GM18505 (cell line): ENCODE measurements at regions not wholly inside any gene's neighbourhood (a gene's known extent, or its start where the extent isn't known, plus 50 kb on each side); places are given as distances from the start of the nearest gene placed in this dataset.
"Not testable (repeated sequence)": the region's sequence is repeated elsewhere in the genome, so short reads cannot be mapped to it uniquely, and the experiment has no call there.

Experiments used
- ATAC-seq: cut with Tn5 transposase; IDR thresholded peaks from one replicate; pipeline ENCODE4 v1.9.1; 2021; ENCODE audit not compliant: unreplicated experiment
- POLR2A ChIP-seq: IDR thresholded peaks from 4 replicates; pipeline ENCODE4 v1.6.1; 2011; ENCODE audit warnings: borderline replicate concordance; ENCODE audit not compliant: insufficient read depth, insufficient read length; ENCODE audit errors: extremely low read depth

DNA sequence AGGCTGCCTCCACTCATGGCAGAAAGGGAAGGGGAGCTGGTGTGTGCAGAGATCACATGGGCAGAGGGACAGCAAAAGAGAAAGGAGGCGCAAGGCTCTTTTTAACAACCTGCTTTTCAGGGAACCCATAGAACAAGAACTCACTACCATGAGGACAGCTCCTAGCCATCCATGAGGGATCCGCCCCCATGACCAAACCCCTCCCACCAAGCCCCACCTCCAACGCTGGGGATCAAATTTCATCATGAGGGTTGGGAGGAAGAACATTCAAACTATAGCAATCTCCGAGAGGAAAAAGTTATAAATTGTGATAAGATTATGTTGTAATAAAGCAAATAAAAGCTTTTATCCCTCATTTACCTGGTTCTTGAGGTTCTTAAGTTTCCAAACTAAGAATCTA lies 84.7 kb upstream of the LMCD1 start:
- ATAC-seq = no peak
- TF ChIP-seq POLR2A = no peak

DNA sequence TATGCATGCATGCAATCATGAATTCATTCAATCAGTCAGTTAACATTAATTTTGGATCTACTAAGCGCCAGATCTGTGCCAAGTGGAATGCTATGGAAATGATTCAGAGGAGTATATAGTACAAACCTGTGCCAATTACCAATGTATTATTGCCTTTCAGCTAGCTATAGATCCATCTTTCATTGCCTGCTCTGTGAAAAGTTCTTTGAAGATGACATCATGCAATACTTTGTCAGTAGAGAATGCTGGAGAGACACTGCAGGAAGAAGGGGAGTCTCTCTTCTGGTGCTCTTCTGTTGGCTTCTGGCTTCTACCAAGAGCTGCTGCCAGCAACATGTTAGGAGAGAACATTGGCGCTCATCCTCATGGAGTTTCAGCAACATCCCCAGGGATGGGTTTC lies 81.0 kb upstream of the LMCD1 start:
- ATAC-seq = no peak
- TF ChIP-seq POLR2A = no peak

DNA sequence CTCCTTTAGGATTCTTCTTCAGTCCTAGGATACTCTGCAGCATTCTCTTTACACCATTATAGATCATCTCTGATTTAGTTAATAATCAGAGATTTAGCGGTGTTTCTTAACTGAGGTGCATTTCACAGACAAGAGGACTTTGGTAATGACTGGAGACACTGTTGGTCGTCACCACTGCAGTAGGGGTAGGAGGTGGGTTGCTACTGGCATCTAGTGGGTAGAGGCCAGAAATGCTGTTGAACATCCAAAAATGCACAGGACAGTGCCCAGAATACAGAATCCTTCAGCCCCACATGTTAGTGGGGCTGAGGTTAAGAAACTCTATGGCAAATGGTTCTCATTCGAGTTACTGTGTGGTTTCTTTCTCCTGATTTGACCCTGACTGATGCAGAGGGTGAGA lies 80.4 kb upstream of the LMCD1 start:
- TF ChIP-seq POLR2A = no peak
- no peak for ATAC-seq

DNA sequence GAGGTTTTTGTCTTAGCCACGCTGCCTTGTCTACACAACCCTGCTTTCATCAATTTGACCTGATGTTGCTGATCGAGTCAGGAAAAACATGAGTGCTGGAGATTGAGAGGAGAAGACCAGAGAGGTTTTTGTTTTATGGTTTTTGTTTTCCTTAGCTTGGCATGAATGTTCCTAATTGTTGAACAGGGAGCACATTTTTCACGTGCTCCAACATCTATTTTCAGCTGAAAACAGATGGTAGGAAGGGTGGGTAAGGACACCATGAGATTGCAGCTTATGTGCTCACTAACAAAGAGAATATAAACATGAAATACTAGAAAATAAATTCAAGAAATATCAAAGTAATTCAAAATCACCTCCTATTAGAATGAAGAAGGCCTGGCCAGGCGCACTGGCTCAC lies 79.9 kb upstream of the LMCD1 start:
- ATAC-seq = no peak
- no peak for TF ChIP-seq POLR2A

DNA sequence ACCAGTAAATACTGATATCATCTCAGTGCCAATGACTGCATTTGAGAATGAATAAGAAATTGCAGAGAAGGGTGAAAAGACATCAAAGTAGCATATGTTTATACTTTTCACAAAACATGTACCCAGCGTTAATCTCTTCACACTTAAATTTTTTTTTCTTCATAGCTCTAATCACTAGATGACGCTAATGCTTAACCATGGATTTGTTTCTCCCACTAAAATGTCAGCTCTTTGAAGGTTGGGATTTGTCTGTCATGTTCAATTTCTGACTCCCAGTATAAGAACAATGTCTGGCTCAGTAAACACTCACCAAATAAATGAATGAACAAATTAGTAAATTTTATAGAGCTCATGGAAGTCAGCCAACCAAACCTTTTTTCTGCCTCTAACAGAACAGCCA lies 78.3 kb upstream of the LMCD1 start:
- ATAC-seq = no peak
- no peak for TF ChIP-seq POLR2A

DNA sequence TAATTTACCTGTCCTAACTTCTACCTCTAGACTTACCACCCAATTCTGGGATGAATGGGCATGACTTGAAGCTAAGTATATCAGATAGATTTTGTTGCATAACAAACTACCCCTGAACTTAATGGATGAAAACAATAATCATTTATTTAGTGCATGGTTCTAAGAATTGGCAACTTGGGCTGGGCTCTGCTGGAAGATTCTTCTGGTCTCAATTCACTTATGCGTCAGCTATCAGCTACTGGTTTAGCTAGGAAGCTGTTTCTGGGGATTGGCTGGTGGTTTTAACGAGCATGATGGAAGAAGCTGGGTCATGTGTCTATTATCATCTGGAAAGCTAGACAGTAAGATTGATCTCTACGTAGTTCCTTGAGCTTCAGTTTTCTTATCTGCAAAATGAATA lies 77.3 kb upstream of the LMCD1 start:
- no peak for ATAC-seq
- TF ChIP-seq POLR2A = no peak

DNA sequence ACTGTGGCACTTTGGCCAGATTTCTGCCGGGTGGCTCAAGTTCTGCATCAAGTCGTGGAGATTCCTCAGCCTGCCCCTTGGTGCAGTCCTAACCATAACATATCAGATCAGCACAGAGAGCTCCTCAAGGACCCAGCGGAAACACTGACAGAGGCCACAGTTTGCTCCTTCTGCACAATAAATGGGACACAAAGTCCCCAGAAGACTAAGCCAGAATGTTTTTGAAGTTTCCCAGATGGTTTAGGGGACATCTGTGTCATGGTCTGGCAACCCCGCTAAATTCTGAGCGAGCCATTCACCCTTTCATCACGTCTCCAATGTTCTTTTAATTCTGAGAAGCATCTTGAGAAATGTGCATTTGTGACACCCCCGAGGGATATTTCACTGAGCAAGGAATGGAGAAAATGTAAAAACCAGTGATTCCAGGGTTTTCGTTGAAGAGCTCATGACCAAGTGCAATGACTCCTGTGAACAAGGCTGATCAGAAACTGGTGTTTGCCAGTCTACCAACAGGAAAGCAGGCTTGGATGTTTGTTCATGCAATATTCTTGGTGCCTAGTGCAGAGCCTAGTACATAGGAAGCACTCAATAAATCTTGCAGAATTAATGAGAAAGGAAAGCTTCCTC lies 64.8 kb upstream of the LMCD1 start:
- no peak for TF ChIP-seq POLR2A
- ATAC-seq = no peak

DNA sequence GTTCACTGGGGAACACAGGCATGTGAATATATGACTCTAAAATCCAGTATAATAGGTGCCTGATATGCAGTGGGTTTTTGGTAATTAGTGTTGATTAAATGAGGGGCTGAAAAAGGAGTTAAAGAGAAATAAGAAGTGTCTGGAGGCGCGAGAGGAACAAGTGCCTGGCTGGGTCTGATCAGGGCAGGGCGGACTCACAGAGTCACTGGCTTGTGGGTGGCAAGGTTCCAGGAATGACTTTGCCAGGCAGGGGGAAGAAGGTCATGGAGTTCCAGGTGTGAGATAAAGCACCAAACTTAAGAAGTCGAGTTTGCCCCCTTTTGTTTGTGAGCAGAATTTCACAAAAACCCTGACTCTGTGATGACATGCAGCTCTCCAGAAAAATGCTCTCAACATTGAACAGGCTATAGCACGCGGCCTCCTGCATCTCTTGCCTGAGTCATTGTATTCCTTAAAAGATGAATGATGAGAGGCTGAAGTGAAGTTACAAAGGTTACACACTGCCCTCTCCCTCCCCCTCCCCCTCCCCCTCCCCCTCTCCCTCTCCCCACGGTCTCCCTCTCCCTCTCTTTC lies 63.0 kb upstream of the LMCD1 start:
- TF ChIP-seq POLR2A = no peak
- no peak for ATAC-seq

DNA sequence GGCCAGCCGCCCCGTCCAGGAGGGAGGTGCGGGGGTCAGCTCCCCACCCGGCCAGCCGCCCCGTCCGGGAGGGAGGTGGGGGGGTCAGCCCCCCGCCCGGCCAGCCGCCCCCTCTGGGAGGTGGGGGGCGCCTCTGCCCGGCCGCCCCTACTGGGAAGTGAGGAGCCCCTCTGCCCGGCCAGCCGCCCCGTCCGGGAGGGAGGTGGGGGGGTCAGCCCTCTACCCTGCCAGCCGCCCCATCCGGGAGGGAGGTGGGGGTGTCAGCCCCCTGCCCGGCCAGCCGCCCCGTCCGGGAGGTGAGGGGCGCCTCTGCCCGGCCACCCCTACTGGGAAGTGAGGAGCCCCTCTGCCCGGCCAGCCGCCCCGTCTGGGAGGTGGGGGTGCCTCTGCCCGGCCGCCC lies 61.5 kb upstream of the LMCD1 start:
- ATAC-seq = not testable (repeated sequence)

DNA sequence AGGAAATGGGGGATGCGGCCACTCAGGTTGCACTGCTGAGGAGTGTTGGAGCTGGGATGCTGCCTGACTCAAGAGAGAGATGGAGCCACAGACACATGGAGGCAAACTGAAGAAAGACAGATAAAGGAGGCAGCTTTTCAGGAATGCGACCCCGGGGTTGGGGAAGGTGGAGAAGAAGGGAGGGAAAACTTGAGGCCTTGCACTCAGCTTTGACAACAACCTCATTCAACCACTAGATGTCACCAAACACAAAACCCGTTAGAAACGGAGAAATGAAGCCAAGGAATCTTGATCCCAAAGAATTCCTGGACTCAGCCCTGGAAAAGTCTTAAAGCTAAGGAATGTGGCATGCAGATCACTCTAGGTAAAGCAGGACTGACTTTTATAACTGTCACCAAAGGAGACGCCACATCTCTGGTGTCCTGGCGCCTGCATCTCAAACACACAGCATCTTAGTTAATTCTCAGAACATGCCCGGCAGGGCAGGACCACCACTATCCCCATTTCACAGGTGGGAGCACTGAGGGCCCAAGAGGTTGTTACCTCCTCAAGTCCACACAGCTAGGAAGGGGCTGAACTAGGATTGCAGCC lies 59.6 kb upstream of the LMCD1 start:
- ATAC-seq = no peak
- TF ChIP-seq POLR2A = no peak

DNA sequence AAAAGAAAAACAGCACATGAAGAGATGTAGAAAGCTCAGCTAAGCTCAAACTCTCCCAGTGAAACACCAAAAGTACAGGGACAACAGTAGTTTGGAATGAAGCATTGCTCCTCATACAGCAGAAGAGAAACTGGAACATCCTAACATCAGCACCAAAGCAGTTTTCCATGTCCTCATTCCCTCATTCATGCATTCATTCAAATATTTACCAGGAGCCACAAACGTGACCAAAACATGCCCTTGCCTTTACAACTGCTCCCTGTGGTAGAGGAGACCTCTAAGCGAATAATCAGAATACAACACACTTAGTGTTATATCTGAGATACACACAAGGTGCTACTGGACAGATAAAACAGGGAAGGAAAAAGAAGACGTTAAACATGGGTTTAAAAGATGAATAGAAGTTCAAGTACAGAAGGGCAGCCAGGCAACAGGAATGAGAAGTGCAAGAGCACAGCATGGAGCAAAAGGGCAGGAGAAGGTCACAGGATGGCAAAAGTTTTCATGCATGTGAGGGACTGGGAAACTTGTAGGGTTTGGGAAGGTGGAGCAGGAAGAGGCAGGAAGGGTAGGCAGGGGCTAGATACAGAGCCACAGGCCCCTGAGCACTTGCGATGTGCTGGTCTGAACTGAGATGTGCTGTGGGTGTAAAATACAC lies 58.5 kb upstream of the LMCD1 start:
- TF ChIP-seq POLR2A = no peak

DNA sequence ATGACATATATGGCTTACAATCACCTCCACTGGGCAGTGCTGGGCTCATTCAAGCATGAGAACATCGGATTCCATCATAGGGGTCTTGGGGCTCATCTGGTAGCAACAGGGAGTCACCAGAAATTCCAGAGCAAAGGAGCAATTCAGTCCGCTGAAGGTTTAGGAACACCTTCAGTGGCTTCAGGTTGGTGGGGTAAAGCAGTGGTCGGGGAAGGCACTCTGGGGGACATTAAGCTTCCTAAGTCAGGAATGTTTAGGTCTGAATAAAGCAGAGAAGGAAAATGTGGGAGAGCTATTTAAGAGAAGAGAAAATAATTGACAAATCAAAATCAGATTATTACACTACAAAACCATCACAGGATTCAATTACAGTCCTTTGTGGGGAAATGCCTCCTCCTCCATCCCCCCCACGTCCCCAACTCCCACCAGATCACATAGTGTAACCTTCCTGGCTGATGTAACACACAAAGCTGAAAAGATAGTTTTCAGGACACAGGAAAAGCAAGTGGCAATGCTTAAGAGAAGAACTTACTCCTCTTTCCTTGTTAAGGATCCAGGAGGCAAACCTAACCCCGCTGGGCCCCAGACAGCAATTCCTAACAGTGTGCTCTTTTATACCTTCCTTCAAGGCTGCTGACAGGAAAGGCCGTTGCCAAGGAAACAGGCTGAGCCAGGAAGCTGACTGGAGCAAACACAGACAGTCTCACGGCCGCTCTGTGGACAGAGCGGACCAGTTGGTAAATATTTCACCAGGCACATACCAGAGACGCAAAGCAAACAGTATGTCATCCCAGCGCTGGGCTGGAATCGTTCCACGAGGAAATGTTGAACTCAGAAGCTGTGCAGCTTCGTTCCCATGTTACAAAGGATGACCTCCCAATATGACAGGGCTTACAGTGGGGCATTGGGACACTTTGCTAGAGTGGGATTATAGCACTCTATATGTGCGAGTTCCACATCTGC lies 57.5 kb upstream of the LMCD1 start:
- no peak for ATAC-seq
- no peak for TF ChIP-seq POLR2A

More for the DNA sequence above, 58.5 kb upstream of the LMCD1 start:
- no peak for ATAC-seq

DNA sequence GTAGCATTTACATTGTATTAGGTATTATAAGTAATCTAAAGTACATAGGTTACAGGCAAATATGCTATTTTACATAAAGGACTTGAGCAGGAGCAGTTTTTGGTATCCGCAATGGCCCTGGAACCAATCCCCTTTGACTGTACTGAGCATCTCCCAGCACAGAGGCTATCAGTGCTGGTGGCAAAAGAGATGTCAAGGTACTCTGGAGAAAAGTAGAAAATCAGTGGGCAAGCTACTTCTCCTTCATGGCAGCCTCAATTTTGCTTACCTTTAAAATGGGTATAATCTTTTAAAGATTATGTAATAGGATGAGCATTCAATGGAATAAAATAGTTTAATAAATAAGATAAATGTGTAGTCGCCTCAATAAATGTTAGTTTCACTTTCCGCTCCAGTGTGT lies 56.7 kb upstream of the LMCD1 start:
- TF ChIP-seq POLR2A = no peak
- no peak for ATAC-seq
